CD4-positive, CD25-positive, alpha-beta regulatory T cell (primary cell): ENCODE measurements at regions not wholly inside any gene's neighbourhood (a gene's known extent, or its start where the extent isn't known, plus 50 kb on each side); places are given as distances from the start of the nearest gene placed in this dataset.

Source experiments
- ATAC-seq, 2 donors: fragments of 150-1000 bp; cut with Tn5 transposase; one replicate each; pipeline ENCODE4 v1.10.0; 2021; ENCODE audit warnings: low read depth in 2 of 2, moderate number of reproducible peaks in 2 of 2, moderate library complexity in 1 of 2
- DNase-seq, 3 donors: peaks; one replicate each; pipeline versions ENCODE4 v3.0.0 to v3.0.0-alpha.2; 2012 to 2022; ENCODE audit warnings: mixed read lengths in 1 of 3
- H3K27ac ChIP-seq: one replicate; pipeline ENCODE4 v1.7.0; 2013; ENCODE audit warnings: mild to moderate bottlenecking, low read length; ENCODE audit not compliant: insufficient read depth, poor library complexity, severe bottlenecking
- H3K27me3 ChIP-seq: one replicate; pipeline ENCODE4 v1.7.0; 2013; ENCODE audit warnings: low read length; ENCODE audit not compliant: control insufficient read depth, insufficient read depth
- H3K36me3 ChIP-seq: one replicate; pipeline ENCODE4 v1.7.0; 2013; ENCODE audit warnings: mild to moderate bottlenecking, low read length, moderate library complexity; ENCODE audit not compliant: control insufficient read depth, insufficient read depth
- H3K4me1 ChIP-seq: 2 replicates; pipeline ENCODE4 v1.7.0; 2013; ENCODE audit warnings: mild to moderate bottlenecking, low read length; ENCODE audit not compliant: insufficient read depth, control insufficient read depth, poor library complexity, severe bottlenecking
- H3K4me3 ChIP-seq: one replicate; pipeline ENCODE4 v1.7.0; 2013; ENCODE audit warnings: low read depth, mild to moderate bottlenecking, low read length, moderate library complexity
- H3K9me3 ChIP-seq, 2 experiments: 1 replicate in 1 of 2; 2 replicates in 1 of 2; pipeline ENCODE4 v1.7.0; 2013; ENCODE audit warnings: low read length in 2 of 2, mild to moderate bottlenecking in 1 of 2, moderate library complexity in 1 of 2; ENCODE audit not compliant: control insufficient read depth in 2 of 2
- H3K27ac Mint-ChIP-seq, 3 donors: one replicate each; pipeline ENCODE4 v1.8.0; 2020 to 2022; ENCODE audit warnings: mild to moderate bottlenecking in 3 of 3, mixed read lengths in 3 of 3, moderate library complexity in 2 of 3
- H3K27me3 Mint-ChIP-seq: one replicate; pipeline ENCODE4 v1.8.0; 2022; ENCODE audit warnings: mild to moderate bottlenecking, mixed read lengths
- H3K36me3 Mint-ChIP-seq: one replicate; pipeline ENCODE4 v1.8.0; 2020; ENCODE audit warnings: mixed read lengths
- H3K4me1 Mint-ChIP-seq, 4 donors: one replicate each; pipeline ENCODE4 v1.8.0; 2020 to 2022; ENCODE audit warnings: mixed read lengths in 4 of 4, mild to moderate bottlenecking in 1 of 4
- H3K4me3 Mint-ChIP-seq, 4 donors: one replicate each; pipeline ENCODE4 v1.8.0; 2020 to 2022; ENCODE audit warnings: mild to moderate bottlenecking in 4 of 4, mixed read lengths in 4 of 4, moderate library complexity in 3 of 4
- H3K9me3 Mint-ChIP-seq, 7 donors: one replicate each; pipeline ENCODE4 v1.8.0; 2020 to 2022; ENCODE audit warnings: mixed read lengths in 7 of 7, mild to moderate bottlenecking in 3 of 7, moderate library complexity in 2 of 7

DNA sequence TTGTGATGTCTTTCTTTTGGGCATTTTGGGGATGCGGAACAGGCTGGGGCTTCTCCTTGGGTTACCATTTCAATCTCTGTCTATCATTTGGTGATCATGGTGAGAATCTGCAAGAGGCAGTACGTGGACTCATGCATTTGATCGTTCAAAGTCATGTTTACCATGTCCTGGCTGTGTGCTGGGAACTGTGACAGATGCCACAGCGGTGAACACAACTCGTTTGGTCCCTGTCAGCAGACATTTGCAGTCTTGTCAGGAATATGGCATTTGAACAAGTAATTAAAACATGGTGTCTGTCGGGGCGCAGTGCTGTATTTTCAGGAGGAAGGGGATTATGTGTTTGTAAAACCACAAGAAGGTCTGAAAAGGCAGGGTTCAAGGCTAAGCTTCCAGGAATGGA, 103.3 kb upstream of the IGSF21 start:
- H3K27me3 Mint-ChIP-seq = peaks cover 8% of the 10 kb centered on the region

DNA sequence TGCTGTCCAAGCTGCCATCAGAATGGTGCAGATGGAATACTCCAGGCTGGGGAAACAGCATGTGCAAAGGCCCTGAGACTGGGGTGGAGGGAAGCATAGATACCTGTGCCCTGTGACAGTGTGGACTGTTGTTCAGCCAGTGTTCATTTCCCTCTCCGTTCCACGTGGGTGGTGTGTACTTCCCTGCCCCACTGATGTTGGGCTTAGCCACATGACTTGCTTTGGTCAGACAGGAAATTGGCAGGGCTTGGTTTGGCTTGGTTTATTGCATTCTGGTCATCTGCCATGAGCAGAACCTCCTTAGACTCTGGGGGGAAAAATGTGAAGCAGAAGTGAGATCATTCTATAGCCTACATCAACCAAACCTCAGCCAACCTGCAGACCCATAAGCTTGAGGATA, 102.4 kb upstream of the IGSF21 start:
- no peaks in the 10 kb centered on the region for H3K9me3 ChIP-seq
- no peak for DNase-seq
- no peak for ATAC-seq
- Mint-ChIP-seq H3K4me1 (no peaks in the 10 kb centered on the region), H3K27ac (no peak overlapping the region), H3K9me3 (peaks cover 0 to 4% (median 0%) of the 10 kb centered on the region in 7 donors), H3K4me3 (no peak overlapping the region), H3K27me3 (peaks cover 8% of the 10 kb centered on the region), H3K36me3 (no peaks in the 10 kb centered on the region)
- no peak overlapping the region for H3K27ac ChIP-seq
- H3K4me1 ChIP-seq = no peaks in the 10 kb centered on the region
- no peaks in the 10 kb centered on the region for H3K36me3 ChIP-seq
- H3K27me3 ChIP-seq = no peaks in the 10 kb centered on the region
- H3K4me3 ChIP-seq = no peak overlapping the region

More for the DNA sequence above, 103.3 kb upstream of the IGSF21 start:
- Histone ChIP-seq H3K9me3 (no peaks in the 10 kb centered on the region), H3K27ac (no peak overlapping the region), H3K4me1 (no peaks in the 10 kb centered on the region), H3K4me3 (no peak overlapping the region), H3K27me3 (no peaks in the 10 kb centered on the region), H3K36me3 (no peaks in the 10 kb centered on the region)
- Mint-ChIP-seq H3K4me1 (no peaks in the 10 kb centered on the region), H3K9me3 (peaks cover 0 to 4% (median 0%) of the 10 kb centered on the region in 7 donors), H3K27ac (no peak overlapping the region), H3K36me3 (no peaks in the 10 kb centered on the region), H3K4me3 (no peak overlapping the region)
- no peak for ATAC-seq
- DNase-seq = no peak

DNA sequence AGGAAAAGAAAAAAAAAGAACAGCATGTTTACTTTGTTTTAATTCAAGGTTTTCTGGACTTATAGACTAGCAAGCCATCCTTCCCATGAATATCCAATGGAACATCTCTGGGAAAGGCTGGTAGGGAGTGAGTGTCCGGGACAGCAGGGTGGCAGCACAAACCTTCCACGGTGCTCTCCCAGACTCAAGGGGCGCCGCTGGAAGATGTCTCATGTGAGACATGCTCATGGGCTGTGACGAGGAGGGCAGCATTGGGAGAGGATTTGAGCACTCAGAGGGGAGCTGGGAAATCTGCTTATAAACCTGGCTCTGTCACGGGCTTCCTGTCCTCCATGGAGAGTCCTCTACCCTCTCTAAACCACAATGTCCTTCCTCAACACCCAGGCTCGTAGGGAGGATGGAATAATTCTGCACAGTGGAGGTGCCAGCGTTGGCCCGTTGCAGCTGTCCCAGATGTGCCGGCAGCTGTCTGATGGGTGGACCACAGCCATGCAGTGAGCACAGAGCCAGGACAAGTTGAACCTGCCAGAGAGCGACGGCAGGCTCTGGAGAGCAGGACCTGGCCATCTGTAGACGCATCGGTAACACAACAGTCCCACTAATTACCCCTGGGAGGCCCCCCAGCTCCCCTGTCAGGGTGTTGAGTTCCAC, 100.1 kb upstream of the IGSF21 start:
- Mint-ChIP-seq H3K9me3 (peaks cover 0 to 2% (median 0%) of the 10 kb centered on the region in 7 donors), H3K27ac (no peak overlapping the region), H3K27me3 (peaks cover 14% of the 10 kb centered on the region), H3K4me1 (no peaks in the 10 kb centered on the region), H3K36me3 (no peaks in the 10 kb centered on the region), H3K4me3 (no peak overlapping the region)
- H3K27me3 ChIP-seq = no peaks in the 10 kb centered on the region
- no peaks in the 10 kb centered on the region for H3K9me3 ChIP-seq
- H3K36me3 ChIP-seq = no peaks in the 10 kb centered on the region
- H3K4me3 ChIP-seq = no peak overlapping the region
- no peak overlapping the region for H3K27ac ChIP-seq
- H3K4me1 ChIP-seq = no peaks in the 10 kb centered on the region
- DNase-seq (no peak), ATAC-seq (no peak)

DNA sequence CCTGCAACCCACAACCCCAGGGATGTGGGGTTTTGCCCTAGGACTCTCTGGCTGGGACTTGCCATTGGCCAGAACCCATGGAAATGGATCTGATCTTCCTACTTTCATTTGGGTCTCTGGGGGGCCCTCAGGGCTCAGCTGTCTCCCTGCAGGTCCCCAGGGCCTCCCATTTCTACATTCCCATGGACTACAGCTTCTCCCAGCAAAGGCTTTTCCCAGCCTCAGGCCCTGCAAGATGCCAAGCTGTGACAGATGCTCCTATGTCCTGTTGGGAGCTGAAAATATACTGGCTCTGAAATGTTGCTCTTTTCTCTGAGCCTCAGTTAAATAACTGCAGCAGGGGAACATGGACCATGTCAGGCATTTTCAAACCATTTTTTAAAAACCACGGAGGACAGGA, 99.5 kb upstream of the IGSF21 start:
- no peak overlapping the region for H3K27ac ChIP-seq
- no peak overlapping the region for H3K4me3 ChIP-seq
- H3K4me1 Mint-ChIP-seq = no peaks in the 10 kb centered on the region
- no peaks in the 10 kb centered on the region for H3K36me3 ChIP-seq
- H3K36me3 Mint-ChIP-seq = no peaks in the 10 kb centered on the region
- ATAC-seq (no peak), DNase-seq (no peak)
- H3K4me3 Mint-ChIP-seq = no peak overlapping the region
- H3K27me3 ChIP-seq = no peaks in the 10 kb centered on the region
- no peaks in the 10 kb centered on the region for H3K4me1 ChIP-seq
- peaks cover 0 to 2% (median 0%) of the 10 kb centered on the region in 7 donors for H3K9me3 Mint-ChIP-seq
- no peak overlapping the region for H3K27ac Mint-ChIP-seq
- no peaks in the 10 kb centered on the region for H3K9me3 ChIP-seq
- H3K27me3 Mint-ChIP-seq = peaks cover 14% of the 10 kb centered on the region

DNA sequence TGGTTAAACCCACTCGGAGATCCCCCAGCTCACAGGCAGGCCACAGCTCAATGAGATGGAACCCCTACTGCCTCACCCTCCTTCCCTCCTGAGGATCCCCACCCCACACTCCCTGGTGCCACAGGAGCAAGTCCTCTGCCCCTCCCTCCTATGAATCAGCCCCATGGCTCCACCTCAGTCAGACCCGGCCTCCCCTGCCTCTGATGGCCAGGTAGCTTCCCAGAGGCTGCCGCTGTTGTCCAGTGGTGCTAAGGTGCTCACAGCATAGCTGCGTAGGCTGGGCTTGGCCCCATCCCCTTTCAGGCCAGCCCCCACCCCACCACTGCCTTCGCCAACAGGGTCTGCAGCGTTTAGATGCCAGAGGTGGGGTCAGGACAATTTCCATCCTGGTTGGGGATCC, 98.5 kb upstream of the IGSF21 start:
- Mint-ChIP-seq H3K4me1 (no peaks in the 10 kb centered on the region), H3K27me3 (peaks cover 10% of the 10 kb centered on the region), H3K27ac (no peak overlapping the region), H3K4me3 (no peak overlapping the region), H3K9me3 (peaks cover 0 to 2% (median 0%) of the 10 kb centered on the region in 7 donors), H3K36me3 (no peaks in the 10 kb centered on the region)
- H3K4me3 ChIP-seq = no peak overlapping the region
- H3K9me3 ChIP-seq = no peaks in the 10 kb centered on the region
- no peak for DNase-seq
- H3K27me3 ChIP-seq = no peaks in the 10 kb centered on the region
- H3K4me1 ChIP-seq = no peaks in the 10 kb centered on the region
- H3K36me3 ChIP-seq = no peaks in the 10 kb centered on the region
- ATAC-seq = no peak
- no peak overlapping the region for H3K27ac ChIP-seq

DNA sequence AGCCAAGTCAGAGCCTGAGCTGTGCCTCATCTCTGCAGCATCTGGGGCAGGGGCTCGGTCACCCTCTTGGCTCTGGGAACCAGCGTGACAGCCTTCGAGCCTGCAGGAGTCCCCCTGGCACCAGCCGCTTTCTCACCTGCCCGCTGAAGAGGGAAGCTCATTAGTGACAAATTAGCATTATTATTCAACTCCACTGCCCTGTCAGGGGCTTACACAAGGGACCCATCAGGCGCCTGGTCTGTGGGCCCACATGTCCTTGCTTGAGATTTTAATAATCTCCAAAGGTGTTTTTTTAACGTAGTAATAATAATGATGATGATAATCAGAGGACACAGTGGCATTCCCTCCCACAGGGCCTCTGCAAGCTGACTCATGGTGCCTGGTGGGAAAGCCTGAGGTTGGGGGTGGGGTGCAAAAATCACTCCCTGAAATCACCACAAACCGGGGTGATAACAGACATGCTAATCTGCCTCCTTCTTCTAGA, 98.1 kb upstream of the IGSF21 start:
- H3K27me3 ChIP-seq = no peaks in the 10 kb centered on the region
- no peak overlapping the region for H3K27ac ChIP-seq
- Mint-ChIP-seq H3K27ac (no peak overlapping the region), H3K36me3 (no peaks in the 10 kb centered on the region), H3K27me3 (peaks cover 10% of the 10 kb centered on the region), H3K4me3 (no peak overlapping the region), H3K9me3 (peaks cover 0 to 2% (median 0%) of the 10 kb centered on the region in 7 donors), H3K4me1 (no peaks in the 10 kb centered on the region)
- no peak for ATAC-seq
- H3K4me1 ChIP-seq = no peaks in the 10 kb centered on the region
- H3K36me3 ChIP-seq = no peaks in the 10 kb centered on the region
- H3K9me3 ChIP-seq = no peaks in the 10 kb centered on the region
- no peak for DNase-seq
- H3K4me3 ChIP-seq = no peak overlapping the region

DNA sequence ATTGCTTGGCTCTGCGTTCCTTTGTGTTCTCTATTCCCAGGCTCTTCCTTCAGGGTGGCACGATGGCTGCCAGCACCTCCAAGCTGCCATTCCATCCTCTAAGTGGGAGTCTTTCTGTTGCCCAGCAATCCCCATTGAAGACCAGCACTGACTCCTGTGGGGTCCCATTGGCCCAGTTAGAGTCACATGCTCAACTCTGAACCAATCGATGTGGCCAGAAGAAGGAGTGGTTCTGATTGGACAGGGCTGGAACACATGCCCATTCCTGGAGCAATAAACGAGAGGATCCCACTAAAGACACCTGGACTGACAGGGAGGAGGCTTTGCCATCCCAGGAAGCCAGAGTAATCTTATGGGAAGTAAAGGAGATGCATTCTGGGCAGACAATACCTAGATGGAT, 97.2 kb upstream of the IGSF21 start:
- no peak overlapping the region for H3K27ac Mint-ChIP-seq
- DNase-seq (no peak), ATAC-seq (no peak)
- Histone ChIP-seq H3K36me3 (no peaks in the 10 kb centered on the region), H3K4me1 (no peaks in the 10 kb centered on the region), H3K4me3 (no peak overlapping the region), H3K9me3 (no peaks in the 10 kb centered on the region), H3K27me3 (no peaks in the 10 kb centered on the region), H3K27ac (no peak overlapping the region)
- H3K36me3 Mint-ChIP-seq = no peaks in the 10 kb centered on the region
- peaks cover 6% of the 10 kb centered on the region for H3K27me3 Mint-ChIP-seq
- H3K4me1 Mint-ChIP-seq = no peaks in the 10 kb centered on the region
- peaks cover 0 to 3% (median 0%) of the 10 kb centered on the region in 7 donors for H3K9me3 Mint-ChIP-seq
- no peak overlapping the region for H3K4me3 Mint-ChIP-seq

DNA sequence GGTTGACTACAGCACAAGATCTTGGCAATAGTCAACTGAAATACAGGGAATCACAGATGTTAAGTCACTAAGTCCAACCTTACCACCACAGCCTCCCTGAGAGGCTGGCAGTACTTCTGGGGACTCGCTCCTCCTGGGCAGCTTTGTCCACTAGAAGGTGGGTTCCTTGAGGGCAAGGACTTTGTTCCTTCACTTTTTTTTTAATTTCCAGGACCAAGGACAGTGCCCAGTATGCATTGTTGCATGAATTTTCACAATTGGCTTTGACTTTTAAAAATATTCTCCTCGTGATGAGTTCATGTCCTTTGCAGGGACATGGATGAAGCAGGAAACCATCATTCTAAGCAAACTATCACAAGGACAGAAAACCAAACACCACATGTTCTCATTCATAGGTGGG, 96.7 kb upstream of the IGSF21 start:
- H3K9me3 ChIP-seq = no peaks in the 10 kb centered on the region
- Mint-ChIP-seq H3K4me3 (no peak overlapping the region), H3K27ac (no peak overlapping the region), H3K9me3 (peaks cover 0 to 3% (median 0%) of the 10 kb centered on the region in 7 donors), H3K36me3 (no peaks in the 10 kb centered on the region), H3K27me3 (peaks cover 6% of the 10 kb centered on the region), H3K4me1 (no peaks in the 10 kb centered on the region)
- no peaks in the 10 kb centered on the region for H3K4me1 ChIP-seq
- H3K4me3 ChIP-seq = no peak overlapping the region
- H3K27me3 ChIP-seq = no peaks in the 10 kb centered on the region
- ATAC-seq (no peak), DNase-seq (no peak)
- H3K27ac ChIP-seq = no peak overlapping the region
- H3K36me3 ChIP-seq = no peaks in the 10 kb centered on the region
